Hepatocyte (in vitro differentiated cells): ENCODE measurements at regions not wholly inside any gene's neighbourhood (a gene's known extent, or its start where the extent isn't known, plus 50 kb on each side); places are given as distances from the start of the nearest gene placed in this dataset.
A peak's percentile ranks its signal among the peaks of the same experiment; 100 is the strongest.
"Not testable (repeated sequence)": the region's sequence is repeated elsewhere in the genome, so short reads cannot be mapped to it uniquely, and the experiment has no call there.

Experiments used
- DNase-seq: peaks from one replicate; pipeline ENCODE4 v3.0.0-alpha.2; 2016; ENCODE audit warnings: low spot score
- H2AFZ ChIP-seq: fragments of 200-600 bp; sonication (generic); 2 replicates; pipeline ENCODE4 v1.6.0; 2016; ENCODE audit warnings: antibody characterized with exemption, mild to moderate bottlenecking
- H3K27ac ChIP-seq: fragments of 200-600 bp; sonication (generic); 2 replicates; pipeline ENCODE4 v1.5.1; 2016; ENCODE audit warnings: mild to moderate bottlenecking
- H3K27me3 ChIP-seq: fragments of 200-600 bp; sonication (generic); 2 replicates; pipeline ENCODE4 v1.6.1; 2016
- H3K36me3 ChIP-seq: fragments of 200-600 bp; sonication (generic); replicated peaks from 2 replicates; pipeline ENCODE4 v1.5.1; 2016; ENCODE audit warnings: low read depth; ENCODE audit not compliant: insufficient read depth
- H3K4me1 ChIP-seq: fragments of 200-600 bp; sonication (generic); 2 replicates; pipeline ENCODE4 v1.5.1; 2016; ENCODE audit warnings: mild to moderate bottlenecking, moderate library complexity; ENCODE audit not compliant: insufficient read depth
- H3K4me2 ChIP-seq: fragments of 200-600 bp; sonication (generic); 2 replicates; pipeline ENCODE4 v1.6.0; 2016
- H3K4me3 ChIP-seq: fragments of 200-600 bp; sonication (generic); 2 replicates; pipeline ENCODE4 v1.5.1; 2016; ENCODE audit warnings: mild to moderate bottlenecking
- H3K79me2 ChIP-seq: fragments of 200-600 bp; sonication (generic); 2 replicates; pipeline ENCODE4 v1.6.0; 2017; ENCODE audit warnings: mild to moderate bottlenecking
- H3K9me2 ChIP-seq: fragments of 200-600 bp; sonication (generic); replicated peaks from 2 replicates; pipeline ENCODE4 v1.6.0; 2017; ENCODE audit warnings: mild to moderate bottlenecking; ENCODE audit not compliant: insufficient read depth
- H3K9me3 ChIP-seq: fragments of 200-600 bp; sonication (generic); 2 replicates; pipeline ENCODE4 v1.5.1; 2016; ENCODE audit warnings: low read depth, mild to moderate bottlenecking
- H4K20me1 ChIP-seq: fragments of 200-600 bp; sonication (generic); 2 replicates; pipeline ENCODE4 v1.6.0; 2016; ENCODE audit warnings: mild to moderate bottlenecking; ENCODE audit not compliant: insufficient read depth, poor library complexity, severe bottlenecking
- CTCF ChIP-seq: fragments of 200-600 bp; sonication (generic); IDR thresholded peaks from 2 replicates; pipeline ENCODE4 v1.5.1; 2016; ENCODE audit warnings: antibody characterized with exemption, mild to moderate bottlenecking; ENCODE audit not compliant: poor library complexity
- EZH2 ChIP-seq: fragments of 200-600 bp; sonication (generic); IDR thresholded peaks from 2 replicates; pipeline ENCODE4 v1.6.1; 2016; ENCODE audit warnings: antibody characterized with exemption, mild to moderate bottlenecking, borderline replicate concordance
- EZH2phosphoT487 ChIP-seq: fragments of 200-600 bp; sonication (generic); IDR thresholded peaks from one replicate; pipeline ENCODE4 v1.6.1; 2018; ENCODE audit warnings: antibody characterized with exemption, mild to moderate bottlenecking, low read depth, moderate library complexity; ENCODE audit not compliant: unreplicated experiment, severe bottlenecking
- WGBS: methylation state at CpG from one replicate; pipeline ENCODE4 v1.1.6; 2016; ENCODE audit warnings: low lambda C conversion rate; ENCODE audit errors: missing lambda C conversion rate; 5-methylcytosine and 5-hydroxymethylcytosine counted together

- H3K4me1 ChIP-seq = no peaks in the 10 kb centered on the region
- no peaks in the 10 kb centered on the region for H3K79me2 ChIP-seq
- no peak overlapping the region for H3K4me3 ChIP-seq
- no peaks in the 10 kb centered on the region for H3K36me3 ChIP-seq
- DNase-seq = no peak
- no peaks in the 10 kb centered on the region for H3K9me2 ChIP-seq
- no peaks in the 10 kb centered on the region for H3K9me3 ChIP-seq
- WGBS = 71% methylated on average over 1 of the region's 1 CpG
- H4K20me1 ChIP-seq = no peaks in the 10 kb centered on the region
- no peak overlapping the region for H3K27ac ChIP-seq
- H3K4me2 ChIP-seq = no peak overlapping the region
- no peak overlapping the region for H2AFZ ChIP-seq
- H3K27me3 ChIP-seq = no peaks in the 10 kb centered on the region
- TF ChIP-seq EZH2phosphoT487 (no peak), CTCF (no peak), EZH2 (no peak)
These were observed 103.8 kb upstream of the LANCL2 start for GRCh38 chr7:55261386-55261770.

GRCh38 chr7:55265328-55265727 is 99.8 kb upstream of the LANCL2 start:
- DNase-seq, H3K9me3 ChIP-seq, H3K4me2 ChIP-seq, H3K36me3 ChIP-seq, H3K79me2 ChIP-seq, H3K9me2 ChIP-seq, H2AFZ ChIP-seq, H3K4me3 ChIP-seq, H4K20me1 ChIP-seq, H3K27me3 ChIP-seq, H3K4me1 ChIP-seq, H3K27ac ChIP-seq: not testable (repeated sequence)
- 93% methylated on average over 8 of the region's 8 CpGs for WGBS

GRCh38 chr7:55265836-55266642 is 99.1 kb upstream of the LANCL2 start:
- Histone ChIP-seq H3K4me1 (no peaks in the 10 kb centered on the region), H3K4me2 (no peak overlapping the region), H4K20me1 (no peaks in the 10 kb centered on the region), H3K4me3 (no peak overlapping the region), H3K79me2 (no peaks in the 10 kb centered on the region), H3K9me2 (no peaks in the 10 kb centered on the region), H3K27me3 (no peaks in the 10 kb centered on the region), H3K36me3 (no peaks in the 10 kb centered on the region), H3K9me3 (no peaks in the 10 kb centered on the region), H3K27ac (no peak overlapping the region), H2AFZ (no peak overlapping the region)
- no peak for TF ChIP-seq EZH2
- no peak for TF ChIP-seq CTCF
- TF ChIP-seq EZH2phosphoT487 = no peak
- no peak for DNase-seq
- 73% methylated on average over 8 of the region's 8 CpGs for WGBS

GRCh38 chr7:55271069-55271626 is 94.0 kb upstream of the LANCL2 start:
- WGBS = 70% methylated on average over 8 of the region's 8 CpGs
- peak; percentile 32 for TF ChIP-seq CTCF
- TF ChIP-seq EZH2phosphoT487 = no peak
- Histone ChIP-seq H3K4me1 (no peaks in the 10 kb centered on the region), H2AFZ (no peak overlapping the region), H3K79me2 (no peaks in the 10 kb centered on the region), H3K27ac (no peak overlapping the region), H3K4me2 (no peak overlapping the region), H3K36me3 (no peaks in the 10 kb centered on the region), H3K4me3 (no peak overlapping the region), H4K20me1 (no peaks in the 10 kb centered on the region), H3K27me3 (no peaks in the 10 kb centered on the region), H3K9me2 (no peaks in the 10 kb centered on the region), H3K9me3 (no peaks in the 10 kb centered on the region)
- DNase-seq = no peak
